ENCODE measurements at regions not wholly inside any gene's neighbourhood (a gene's known extent, or its start where the extent isn't known, plus 50 kb on each side); places are given as distances from the start of the nearest gene placed in this dataset.

DNA sequence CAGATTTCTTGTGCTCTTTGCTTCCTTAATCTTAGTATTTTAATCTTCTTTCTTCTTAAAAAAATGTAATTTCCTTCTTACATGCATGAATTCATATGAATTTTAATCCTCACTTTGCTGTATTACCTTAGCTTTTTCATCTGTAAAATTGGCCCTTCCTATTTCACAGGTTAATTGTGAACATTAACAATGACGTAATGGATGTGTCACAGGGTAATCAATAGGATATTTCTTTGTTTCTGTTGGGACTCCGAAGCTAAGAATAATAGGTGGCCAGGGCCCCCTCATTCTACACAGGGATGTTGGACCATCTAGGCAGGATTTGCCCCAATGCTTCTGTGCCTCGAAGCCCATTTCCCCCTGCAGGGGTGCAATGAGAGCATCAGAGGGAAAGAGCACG lies 187.4 kb upstream of the NFIB start:
- no peaks in the 10 kb centered on the region for H3K27me3 Mint-ChIP-seq
- no peak overlapping the region for H3K4me3 Mint-ChIP-seq
- H3K9me3 Mint-ChIP-seq: no peaks in the 10 kb centered on the region
- H3K27ac Mint-ChIP-seq: no peak overlapping the region
- no peaks in the 10 kb centered on the region for H3K4me1 Mint-ChIP-seq (ENCODE audit: low read depth)
- H3K36me3 Mint-ChIP-seq (ENCODE audit: low read depth): no peaks in the 10 kb centered on the region
- intact Hi-C loops (cut with micrococcal nuclease): no loop called here

DNA sequence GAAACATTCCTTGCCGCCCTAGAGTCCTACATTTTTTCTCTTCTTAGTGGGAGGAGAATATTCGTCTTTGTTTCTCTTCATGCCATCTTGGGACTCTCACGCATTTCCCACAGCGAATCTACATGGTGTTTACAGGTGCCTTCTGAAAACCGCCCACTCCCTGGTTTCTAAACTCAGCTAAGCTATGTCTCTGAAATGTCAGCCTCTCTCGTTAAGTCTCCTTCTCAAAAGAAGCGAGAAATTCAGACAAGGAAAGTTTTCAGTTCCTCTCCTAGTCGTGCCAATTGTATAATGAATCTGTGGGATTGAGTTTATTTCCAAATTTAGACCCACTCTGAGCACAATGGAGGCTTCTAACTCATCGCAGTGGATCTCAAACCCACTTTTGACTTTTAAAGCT lies 186.8 kb upstream of the NFIB start:
- Mint-ChIP-seq H3K9me3 (no peaks in the 10 kb centered on the region), H3K27ac (no peak overlapping the region), H3K27me3 (no peaks in the 10 kb centered on the region), H3K4me3 (no peak overlapping the region), H3K4me1 (ENCODE audit: low read depth) (no peaks in the 10 kb centered on the region), H3K36me3 (ENCODE audit: low read depth) (no peaks in the 10 kb centered on the region)
- intact Hi-C loops (cut with micrococcal nuclease): no loop called here

DNA sequence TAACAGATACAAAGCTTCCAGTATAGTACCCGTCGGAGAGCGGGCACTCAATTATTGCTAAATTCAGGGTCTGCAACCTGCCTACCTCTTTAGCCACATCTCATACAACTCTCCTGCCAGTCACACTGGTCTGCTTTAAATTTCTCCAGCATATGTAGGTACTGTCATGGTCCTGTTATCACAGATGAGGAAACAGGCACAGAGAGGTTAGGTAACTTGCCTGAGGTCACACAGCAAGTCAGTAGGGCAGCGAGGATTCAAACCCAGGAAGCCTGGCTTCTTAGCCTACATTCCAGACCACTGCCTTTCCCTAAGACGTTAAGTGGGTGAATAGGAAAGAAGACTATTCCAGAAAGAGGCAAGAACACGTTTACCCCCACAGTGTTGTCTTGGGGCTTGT lies 186.0 kb upstream of the NFIB start:
- intact Hi-C loops (cut with micrococcal nuclease): no loop called here
- H3K4me1 Mint-ChIP-seq (ENCODE audit: low read depth): no peaks in the 10 kb centered on the region
- no peaks in the 10 kb centered on the region for H3K36me3 Mint-ChIP-seq (ENCODE audit: low read depth)
- H3K9me3 Mint-ChIP-seq: no peaks in the 10 kb centered on the region
- H3K4me3 Mint-ChIP-seq: no peak overlapping the region
- H3K27me3 Mint-ChIP-seq: no peaks in the 10 kb centered on the region
- H3K27ac Mint-ChIP-seq: no peak overlapping the region

DNA sequence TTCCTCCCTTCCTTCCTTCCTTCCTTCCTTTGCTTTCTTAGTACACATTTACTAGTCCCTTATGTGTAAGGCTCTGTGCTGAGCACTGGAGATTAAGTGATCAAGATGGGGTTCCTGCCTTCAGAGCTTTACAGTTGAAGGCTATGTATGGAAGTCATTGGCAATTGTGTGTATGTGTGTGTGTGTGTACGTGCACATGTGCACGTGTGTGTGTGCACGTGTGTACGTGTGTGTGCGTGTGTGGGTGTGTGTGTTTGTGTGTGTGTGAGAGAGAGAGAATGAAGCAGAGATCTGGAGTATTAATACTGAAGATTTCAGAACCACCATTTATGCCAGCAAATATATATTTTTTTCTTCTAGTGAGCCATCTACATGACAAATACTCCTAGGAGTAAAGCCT lies 184.9 kb upstream of the NFIB start:
- H3K4me3 Mint-ChIP-seq: no peak overlapping the region
- no peaks in the 10 kb centered on the region for H3K9me3 Mint-ChIP-seq
- H3K27me3 Mint-ChIP-seq: no peaks in the 10 kb centered on the region
- H3K36me3 Mint-ChIP-seq (ENCODE audit: low read depth): no peaks in the 10 kb centered on the region
- intact Hi-C loops (cut with micrococcal nuclease): no loop called here
- no peaks in the 10 kb centered on the region for H3K4me1 Mint-ChIP-seq (ENCODE audit: low read depth)
- H3K27ac Mint-ChIP-seq: no peak overlapping the region

DNA sequence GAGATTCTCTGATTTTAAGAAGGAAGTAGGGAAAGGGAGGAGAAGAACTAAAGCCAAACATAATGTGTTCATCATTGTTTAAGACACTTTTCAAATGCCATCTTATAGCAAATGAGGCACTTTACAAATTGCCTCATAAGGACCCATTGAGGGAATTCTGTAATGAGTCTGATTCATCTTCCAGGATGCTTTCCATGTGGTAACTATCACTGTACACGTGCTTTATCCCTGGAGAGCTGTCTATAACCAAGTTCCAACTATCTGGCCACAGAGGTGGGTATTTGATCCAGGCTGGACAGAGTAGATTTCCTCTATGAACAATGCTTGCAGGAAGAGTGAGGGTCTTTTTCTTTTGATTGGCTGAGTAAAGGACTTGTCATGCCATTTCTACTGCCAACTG lies 183.5 kb upstream of the NFIB start:
- no peaks in the 10 kb centered on the region for H3K9me3 Mint-ChIP-seq
- no peaks in the 10 kb centered on the region for H3K36me3 Mint-ChIP-seq (ENCODE audit: low read depth)
- intact Hi-C loops (cut with micrococcal nuclease): no loop called here
- H3K27me3 Mint-ChIP-seq: no peaks in the 10 kb centered on the region
- H3K4me1 Mint-ChIP-seq (ENCODE audit: low read depth): no peaks in the 10 kb centered on the region
- no peak overlapping the region for H3K27ac Mint-ChIP-seq
- H3K4me3 Mint-ChIP-seq: no peak overlapping the region

DNA sequence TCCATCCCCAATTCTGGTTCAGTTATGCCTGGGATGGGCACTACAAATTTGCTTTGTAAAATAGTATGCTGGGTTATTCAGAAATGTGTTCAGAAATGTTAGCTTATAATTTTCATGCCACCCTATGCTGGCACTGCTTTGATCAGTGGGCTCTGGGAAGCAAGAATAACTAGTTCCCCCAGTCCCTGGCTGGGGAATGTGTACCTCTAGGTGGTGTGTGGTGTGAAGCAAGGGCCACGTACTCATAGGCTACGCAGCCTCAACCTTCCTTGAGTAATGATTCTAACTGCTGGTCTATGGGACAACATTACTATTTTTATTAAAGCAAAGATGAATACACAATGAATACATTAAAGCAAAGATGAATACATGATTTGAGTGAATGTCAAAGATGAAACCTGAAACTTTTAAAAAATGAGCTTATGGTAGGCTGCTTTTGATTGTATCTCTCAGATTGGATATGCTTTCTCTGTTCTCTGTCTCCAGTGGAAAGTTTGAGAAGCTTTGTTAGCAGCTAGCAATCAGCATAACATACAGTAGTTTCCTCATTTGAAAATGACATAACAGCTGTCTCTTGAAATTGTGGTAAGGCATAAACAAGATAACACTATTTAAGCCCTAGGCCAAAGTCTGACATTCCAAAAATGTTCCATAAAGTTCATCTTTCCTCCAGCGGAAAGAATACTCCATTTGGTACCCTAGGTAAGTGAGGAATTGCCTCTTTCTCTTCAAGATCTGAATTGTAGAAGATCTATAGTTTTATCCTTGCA lies 174.7 kb upstream of the NFIB start:
- H3K27ac Mint-ChIP-seq: no peak overlapping the region
- H3K36me3 Mint-ChIP-seq (ENCODE audit: low read depth): no peaks in the 10 kb centered on the region
- intact Hi-C loops (cut with micrococcal nuclease): no loop called here
- no peaks in the 10 kb centered on the region for H3K4me1 Mint-ChIP-seq (ENCODE audit: low read depth)
- no peak overlapping the region for H3K4me3 Mint-ChIP-seq
- H3K27me3 Mint-ChIP-seq: no peaks in the 10 kb centered on the region
- H3K9me3 Mint-ChIP-seq: no peaks in the 10 kb centered on the region

DNA sequence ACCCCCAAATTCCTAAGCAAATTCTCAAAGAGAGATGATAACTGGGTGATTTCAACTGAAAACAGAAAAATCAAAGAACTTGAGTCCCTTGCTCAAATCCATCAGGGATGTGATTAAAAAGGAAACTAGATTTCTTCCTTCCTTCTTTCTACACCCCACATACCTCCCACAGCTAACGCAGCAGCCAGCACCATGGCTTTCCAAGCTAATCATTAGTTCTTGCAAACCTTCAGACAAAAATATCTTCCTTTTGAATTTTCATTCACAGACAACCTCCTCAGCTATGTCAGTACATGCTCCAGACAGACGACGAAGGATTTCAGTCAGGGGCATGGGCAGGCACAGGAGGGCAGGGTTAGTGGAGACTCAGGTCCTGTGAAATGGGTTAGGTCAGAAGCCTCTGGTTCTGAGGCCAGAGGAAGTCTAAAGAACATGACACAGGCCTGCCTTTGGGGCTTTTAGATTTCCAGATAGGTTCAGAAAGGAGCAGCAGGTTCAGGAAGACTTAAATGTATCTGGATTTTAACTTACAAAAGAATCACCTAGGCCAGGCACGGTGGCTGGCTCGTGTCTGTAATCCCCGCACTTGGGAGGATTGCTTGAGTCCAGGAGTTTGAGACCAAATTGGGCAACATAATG lies 173.7 kb upstream of the NFIB start:
- Mint-ChIP-seq H3K4me1 (ENCODE audit: low read depth) (no peaks in the 10 kb centered on the region), H3K4me3 (no peak overlapping the region), H3K27me3 (no peaks in the 10 kb centered on the region), H3K27ac (no peak overlapping the region), H3K9me3 (no peaks in the 10 kb centered on the region), H3K36me3 (ENCODE audit: low read depth) (no peaks in the 10 kb centered on the region)
- intact Hi-C loops (cut with micrococcal nuclease): no loop called here

DNA sequence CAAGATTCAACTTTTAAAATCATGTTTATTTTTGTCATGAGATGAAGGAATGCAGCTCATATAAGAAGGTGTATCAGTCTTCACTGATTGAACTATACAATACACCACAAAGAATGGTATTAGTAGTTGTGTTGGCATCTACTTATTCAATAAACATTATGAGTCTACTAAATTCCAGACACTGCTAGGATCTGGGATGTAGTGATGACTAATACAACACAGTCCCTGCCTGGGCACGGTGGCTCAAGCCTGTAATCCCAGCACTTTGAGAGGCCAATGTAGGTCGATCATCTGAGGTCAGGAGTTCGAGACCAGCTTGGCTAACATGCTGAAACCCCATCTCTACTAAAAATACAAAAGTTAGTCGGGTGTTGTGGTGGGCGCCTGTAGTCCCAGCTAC lies 171.4 kb upstream of the NFIB start:
- Mint-ChIP-seq H3K4me3 (no peak overlapping the region), H3K27me3 (no peaks in the 10 kb centered on the region), H3K27ac (no peak overlapping the region), H3K9me3 (no peaks in the 10 kb centered on the region), H3K4me1 (ENCODE audit: low read depth) (no peaks in the 10 kb centered on the region), H3K36me3 (ENCODE audit: low read depth) (no peaks in the 10 kb centered on the region)
- intact Hi-C loops (cut with micrococcal nuclease): no loop called here

DNA sequence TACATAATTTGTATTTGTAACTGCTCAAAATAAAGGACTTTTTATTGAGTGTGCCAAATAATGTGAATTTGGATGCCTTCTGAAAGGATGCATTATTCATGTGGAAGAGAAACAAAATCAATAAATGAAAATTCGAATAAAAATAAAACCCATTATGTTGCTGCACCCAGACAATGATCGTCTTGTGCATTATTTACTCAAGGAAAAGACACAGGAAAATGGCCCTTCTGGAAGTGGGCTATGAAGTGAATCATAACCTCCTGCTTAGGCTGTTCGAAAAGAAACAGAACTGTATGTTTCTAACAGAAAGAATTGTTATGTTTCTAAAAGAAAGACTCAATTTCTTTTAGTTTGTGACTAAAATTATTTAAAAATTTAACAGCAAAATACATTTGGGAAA lies 168.9 kb upstream of the NFIB start:
- H3K4me3 Mint-ChIP-seq: no peak overlapping the region
- H3K27ac Mint-ChIP-seq: no peak overlapping the region
- intact Hi-C loops (cut with micrococcal nuclease): no loop called here
- H3K36me3 Mint-ChIP-seq (ENCODE audit: low read depth): no peaks in the 10 kb centered on the region
- H3K9me3 Mint-ChIP-seq: no peaks in the 10 kb centered on the region
- no peaks in the 10 kb centered on the region for H3K4me1 Mint-ChIP-seq (ENCODE audit: low read depth)
- no peaks in the 10 kb centered on the region for H3K27me3 Mint-ChIP-seq

DNA sequence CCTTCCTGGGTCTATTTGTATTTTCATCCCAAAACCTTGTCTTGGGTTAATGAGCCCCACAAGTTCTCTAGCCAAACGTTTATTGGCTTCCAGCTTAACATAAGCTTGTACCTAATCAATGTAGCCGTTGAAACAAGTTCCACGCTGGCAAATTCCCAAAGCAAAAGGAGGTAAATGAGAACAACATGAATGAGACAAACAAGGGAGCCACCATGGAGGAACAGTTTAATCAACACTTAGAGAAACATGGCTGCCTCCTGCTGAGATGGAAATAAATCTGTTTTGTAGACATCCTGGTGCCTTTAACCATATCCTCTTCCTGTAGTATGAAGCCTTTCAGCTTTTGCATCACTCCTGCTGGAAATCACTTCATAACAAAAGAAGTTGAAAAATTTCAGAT lies 166.6 kb upstream of the NFIB start:
- Mint-ChIP-seq H3K36me3 (ENCODE audit: low read depth) (no peaks in the 10 kb centered on the region), H3K9me3 (no peaks in the 10 kb centered on the region), H3K27ac (no peak overlapping the region), H3K4me1 (ENCODE audit: low read depth) (no peaks in the 10 kb centered on the region), H3K4me3 (no peak overlapping the region), H3K27me3 (no peaks in the 10 kb centered on the region)
- intact Hi-C loops (cut with micrococcal nuclease): no loop called here

DNA sequence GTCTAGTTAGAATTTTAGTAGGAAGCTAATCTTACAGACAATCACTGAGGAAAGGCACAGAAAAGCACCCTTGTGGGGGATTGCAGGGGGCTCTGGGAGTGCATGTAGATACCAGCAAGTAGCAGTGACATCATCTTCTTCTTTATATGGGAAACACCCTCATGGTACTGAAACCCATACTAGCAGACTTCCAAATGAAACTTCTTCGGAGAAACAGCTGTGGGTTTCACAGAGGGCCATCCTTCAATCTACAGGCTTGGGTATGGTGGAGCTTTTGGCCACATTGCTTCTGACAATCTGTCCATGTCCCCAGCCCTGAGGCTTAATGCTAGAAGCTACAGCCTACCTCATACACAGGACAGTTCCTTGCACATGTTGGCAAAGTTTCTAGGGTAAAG lies 165.2 kb upstream of the NFIB start:
- Mint-ChIP-seq H3K36me3 (ENCODE audit: low read depth) (no peaks in the 10 kb centered on the region), H3K4me1 (ENCODE audit: low read depth) (no peaks in the 10 kb centered on the region), H3K9me3 (no peaks in the 10 kb centered on the region), H3K27ac (no peak overlapping the region), H3K27me3 (no peaks in the 10 kb centered on the region), H3K4me3 (no peak overlapping the region)
- intact Hi-C loops (cut with micrococcal nuclease): no loop called here

DNA sequence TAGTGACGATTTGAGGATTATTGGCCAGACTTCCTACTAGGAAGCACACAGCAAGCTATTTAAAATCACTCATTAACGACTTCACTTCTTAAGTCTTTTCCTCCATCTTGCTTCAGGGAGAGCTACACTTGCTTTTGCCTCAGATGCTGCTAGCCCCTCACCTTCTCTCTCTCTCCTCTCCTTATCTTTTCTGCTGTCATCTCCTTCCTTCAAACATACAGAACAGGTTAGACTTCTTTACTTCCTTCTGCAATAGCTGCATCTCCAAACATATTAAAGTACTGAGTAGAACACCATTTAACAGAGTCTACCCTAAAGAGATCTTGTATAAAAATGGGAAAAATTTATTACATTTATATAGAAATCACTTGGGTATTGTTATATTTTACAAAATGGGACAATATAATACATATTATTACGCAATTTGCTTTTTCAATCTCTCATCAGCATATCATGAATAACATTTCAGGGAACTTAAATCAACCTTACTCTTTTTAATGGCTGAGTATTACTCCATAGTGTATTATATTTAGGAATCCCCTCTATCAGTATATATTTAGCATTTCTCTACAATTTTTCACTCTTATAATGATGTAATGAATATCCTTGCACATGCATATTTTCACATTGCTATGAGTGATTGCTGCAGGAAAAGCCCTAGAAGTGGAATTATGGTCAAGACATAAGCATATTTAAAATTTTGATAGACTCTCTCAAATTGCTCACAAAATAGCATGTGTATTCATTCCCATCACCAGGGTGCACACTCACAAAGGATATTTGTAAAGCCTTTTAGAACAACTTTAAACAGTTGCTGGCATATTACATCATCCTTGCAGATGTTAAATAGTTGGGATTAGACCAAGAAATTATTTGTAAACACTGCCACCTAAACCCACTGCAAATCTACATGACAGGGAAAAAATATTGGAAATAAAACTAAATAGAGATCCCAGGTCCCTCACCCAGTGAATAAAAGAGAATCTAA lies 164.5 kb upstream of the NFIB start:
- Mint-ChIP-seq H3K27me3 (no peaks in the 10 kb centered on the region), H3K36me3 (ENCODE audit: low read depth) (no peaks in the 10 kb centered on the region), H3K9me3 (no peaks in the 10 kb centered on the region), H3K27ac (no peak overlapping the region), H3K4me3 (no peak overlapping the region), H3K4me1 (ENCODE audit: low read depth) (no peaks in the 10 kb centered on the region)
- intact Hi-C loops (cut with micrococcal nuclease): no loop called here

DNA sequence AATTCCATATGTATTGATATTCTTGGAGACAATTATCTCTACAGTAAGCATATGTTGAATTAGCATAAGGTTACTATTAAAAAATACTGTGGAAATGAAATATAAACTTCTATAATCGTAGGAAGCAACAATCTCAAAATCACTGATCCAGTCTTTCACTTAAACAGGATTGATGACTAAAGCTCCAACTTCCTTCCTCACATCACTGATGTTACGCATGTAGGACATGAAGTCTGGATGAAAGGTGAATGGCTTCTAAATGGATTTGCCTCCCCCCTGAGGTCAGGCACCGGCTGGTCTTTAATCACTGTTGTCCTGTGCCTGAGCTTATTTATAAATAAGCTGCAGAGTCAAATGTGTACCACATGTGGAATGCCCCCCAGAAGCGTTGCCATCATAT lies 157.1 kb upstream of the NFIB start:
- intact Hi-C loops (cut with micrococcal nuclease): no loop called here
- H3K36me3 Mint-ChIP-seq (ENCODE audit: low read depth): no peaks in the 10 kb centered on the region
- H3K9me3 Mint-ChIP-seq: no peaks in the 10 kb centered on the region
- no peaks in the 10 kb centered on the region for H3K27me3 Mint-ChIP-seq
- no peak overlapping the region for H3K4me3 Mint-ChIP-seq
- H3K27ac Mint-ChIP-seq: no peak overlapping the region
- no peaks in the 10 kb centered on the region for H3K4me1 Mint-ChIP-seq (ENCODE audit: low read depth)

DNA sequence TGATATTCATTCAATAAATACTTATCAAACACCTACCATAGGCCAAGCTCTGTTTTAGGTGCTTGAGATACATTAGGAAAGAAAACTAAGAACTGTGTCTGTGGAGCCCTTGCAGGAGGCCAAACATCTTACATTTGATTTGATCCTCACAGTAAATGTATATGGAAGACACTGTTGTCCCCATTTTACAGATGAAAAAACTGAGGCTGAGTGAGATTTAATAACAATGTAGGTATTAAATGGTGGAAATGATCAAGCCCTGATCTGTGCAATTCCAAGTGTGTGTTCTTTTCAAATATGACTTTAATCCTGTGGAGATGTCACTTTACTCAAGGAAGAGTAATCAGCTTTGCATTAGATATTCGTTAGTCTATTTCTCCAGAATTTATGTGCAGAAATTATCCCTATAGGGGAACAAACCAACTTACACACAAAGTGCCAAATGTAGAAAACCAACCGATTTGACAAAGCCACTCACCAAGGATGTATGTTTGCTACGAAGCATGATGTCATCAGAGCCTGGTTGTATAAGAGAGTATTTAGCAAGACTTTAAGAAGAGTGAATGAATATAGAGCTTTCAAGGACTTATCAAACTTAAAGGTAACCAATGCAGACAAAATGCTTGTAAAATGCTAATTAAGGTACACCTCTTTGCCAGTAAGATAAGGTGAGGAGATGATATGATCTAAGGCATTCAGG lies 153.9 kb upstream of the NFIB start:
- no peak overlapping the region for H3K27ac Mint-ChIP-seq
- no peaks in the 10 kb centered on the region for H3K4me1 Mint-ChIP-seq (ENCODE audit: low read depth)
- no peaks in the 10 kb centered on the region for H3K36me3 Mint-ChIP-seq (ENCODE audit: low read depth)
- H3K9me3 Mint-ChIP-seq: no peaks in the 10 kb centered on the region
- intact Hi-C loops (cut with micrococcal nuclease): no loop called here
- no peak overlapping the region for H3K4me3 Mint-ChIP-seq
- no peaks in the 10 kb centered on the region for H3K27me3 Mint-ChIP-seq

All from dendritic cell treated with granulocyte-macrophage colony-stimulating factor and Interleukin-4, amounts not matched to agents 40 ng/mL and 50 ng/mL, for 4 days (primary cell).